WERI-Rb-1 (cell line): ENCODE measurements at regions not wholly inside any gene's neighbourhood (a gene's known extent, or its start where the extent isn't known, plus 50 kb on each side); places are given as distances from the start of the nearest gene placed in this dataset.

Experiments
- DNase-seq: peaks from one replicate; pipeline ENCODE4 v3.0.0-alpha.2; 2020
- H3K27ac ChIP-seq: fragments of 250-450 bp; sonication (Bioruptor Pico); 2 replicates; pipeline ENCODE4 v1.5.1; 2020; ENCODE audit warnings: mild to moderate bottlenecking, moderate library complexity
- H3K27me3 ChIP-seq: fragments of 250-450 bp; sonication (Bioruptor Pico); 2 replicates; pipeline ENCODE4 v1.5.1; 2021; ENCODE audit warnings: mild to moderate bottlenecking, low read depth, moderate library complexity; ENCODE audit not compliant: insufficient read depth, severe bottlenecking
- H3K36me3 ChIP-seq: fragments of 250-450 bp; sonication (Bioruptor Pico); 2 replicates; pipeline ENCODE4 v1.5.1; 2020; ENCODE audit warnings: mild to moderate bottlenecking, moderate library complexity
- H3K4me3 ChIP-seq: 2 replicates; pipeline ENCODE4 v1.5.1; 2011; ENCODE audit warnings: low read depth, mild to moderate bottlenecking, control low read depth, low read length
- H3K9me3 ChIP-seq: fragments of 250-450 bp; sonication (Bioruptor Pico); 2 replicates; pipeline ENCODE4 v1.5.1; 2021; ENCODE audit warnings: mild to moderate bottlenecking, moderate library complexity; ENCODE audit not compliant: severe bottlenecking
- TF ChIP-seq, protein P1 (sequence below): IDR thresholded peaks from 2 replicates; pipeline ENCODE4 v1.5.1; 2011; ENCODE audit warnings: low read depth, mild to moderate bottlenecking, control low read depth, inconsistent platforms, low read length

DNA sequence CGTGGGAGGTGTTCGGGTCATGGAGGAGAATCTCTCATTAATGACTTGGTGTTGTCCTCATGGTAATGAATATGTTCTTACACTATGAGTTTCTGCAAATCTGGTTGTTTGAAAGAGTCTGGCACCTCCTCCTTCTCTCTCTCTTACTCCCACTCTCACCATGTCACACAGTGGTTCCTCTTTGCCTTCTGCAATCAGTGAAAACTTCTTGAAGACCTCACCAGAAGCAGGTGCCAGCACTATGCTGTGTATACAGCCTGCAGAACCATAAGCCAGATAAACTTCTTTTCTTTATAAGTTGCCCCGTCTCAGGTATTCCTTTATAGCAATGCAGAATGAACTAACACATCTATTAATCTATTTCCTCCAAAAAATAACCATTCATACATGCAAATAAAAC lies 275.0 kb downstream of the ANTXR2 start:
- Histone ChIP-seq H3K27ac (no peak overlapping the region), H3K36me3 (no peaks in the 10 kb centered on the region), H3K27me3 (no peaks in the 10 kb centered on the region), H3K4me3 (no peak overlapping the region), H3K9me3 (peaks cover 3% of the 10 kb centered on the region)
- TF ChIP-seq, protein P1, sequence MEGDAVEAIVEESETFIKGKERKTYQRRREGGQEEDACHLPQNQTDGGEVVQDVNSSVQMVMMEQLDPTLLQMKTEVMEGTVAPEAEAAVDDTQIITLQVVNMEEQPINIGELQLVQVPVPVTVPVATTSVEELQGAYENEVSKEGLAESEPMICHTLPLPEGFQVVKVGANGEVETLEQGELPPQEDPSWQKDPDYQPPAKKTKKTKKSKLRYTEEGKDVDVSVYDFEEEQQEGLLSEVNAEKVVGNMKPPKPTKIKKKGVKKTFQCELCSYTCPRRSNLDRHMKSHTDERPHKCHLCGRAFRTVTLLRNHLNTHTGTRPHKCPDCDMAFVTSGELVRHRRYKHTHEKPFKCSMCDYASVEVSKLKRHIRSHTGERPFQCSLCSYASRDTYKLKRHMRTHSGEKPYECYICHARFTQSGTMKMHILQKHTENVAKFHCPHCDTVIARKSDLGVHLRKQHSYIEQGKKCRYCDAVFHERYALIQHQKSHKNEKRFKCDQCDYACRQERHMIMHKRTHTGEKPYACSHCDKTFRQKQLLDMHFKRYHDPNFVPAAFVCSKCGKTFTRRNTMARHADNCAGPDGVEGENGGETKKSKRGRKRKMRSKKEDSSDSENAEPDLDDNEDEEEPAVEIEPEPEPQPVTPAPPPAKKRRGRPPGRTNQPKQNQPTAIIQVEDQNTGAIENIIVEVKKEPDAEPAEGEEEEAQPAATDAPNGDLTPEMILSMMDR: no peak
- DNase-seq: no peak

DNA sequence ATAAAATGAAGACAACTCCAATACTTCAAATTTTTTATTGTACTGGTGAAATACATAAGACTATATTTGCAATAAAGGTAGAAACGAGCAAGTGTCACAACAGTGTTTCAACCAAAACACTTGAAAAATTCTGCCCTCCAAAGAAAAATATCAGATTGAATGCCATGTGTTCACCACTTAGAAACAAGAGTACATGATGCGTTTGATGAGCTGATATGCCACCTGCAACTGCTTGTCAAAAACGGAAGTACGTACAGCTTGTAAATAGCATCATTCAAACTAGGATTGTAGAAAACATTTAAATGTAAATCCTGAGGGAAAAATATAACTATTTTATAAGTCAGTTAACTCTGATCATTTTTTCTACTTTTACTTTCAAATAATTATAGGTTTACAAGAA lies 276.1 kb downstream of the ANTXR2 start:
- TF ChIP-seq, protein P1: no peak
- no peak overlapping the region for H3K27ac ChIP-seq
- H3K36me3 ChIP-seq: no peaks in the 10 kb centered on the region
- H3K4me3 ChIP-seq: no peak overlapping the region
- H3K9me3 ChIP-seq: peaks cover 3% of the 10 kb centered on the region
- H3K27me3 ChIP-seq: no peaks in the 10 kb centered on the region
- no peak for DNase-seq

DNA sequence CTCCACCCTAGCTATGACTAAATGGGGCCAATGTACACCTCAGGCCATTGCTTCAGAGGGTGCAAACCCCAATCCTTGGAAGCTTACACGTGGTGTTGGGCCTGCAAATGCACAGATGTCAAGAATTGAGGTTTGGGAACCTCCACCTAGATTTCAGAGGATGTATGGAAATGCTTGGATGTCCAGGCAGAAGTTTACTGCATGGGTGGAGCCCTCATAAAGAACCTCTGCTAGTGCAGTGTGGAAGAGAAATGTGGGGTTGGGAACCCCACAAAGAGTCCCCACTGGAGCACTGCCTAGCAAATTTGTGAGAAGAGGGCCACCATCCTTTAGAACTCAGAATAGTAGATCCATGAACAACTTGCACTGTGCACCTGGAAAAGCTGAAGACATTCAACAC lies 284.1 kb downstream of the ANTXR2 start:
- Histone ChIP-seq H3K27ac (no peak overlapping the region), H3K27me3 (no peaks in the 10 kb centered on the region), H3K4me3 (no peak overlapping the region), H3K36me3 (no peaks in the 10 kb centered on the region), H3K9me3 (peaks cover 15% of the 10 kb centered on the region)
- no peak for DNase-seq
- TF ChIP-seq, protein P1: no peak

DNA sequence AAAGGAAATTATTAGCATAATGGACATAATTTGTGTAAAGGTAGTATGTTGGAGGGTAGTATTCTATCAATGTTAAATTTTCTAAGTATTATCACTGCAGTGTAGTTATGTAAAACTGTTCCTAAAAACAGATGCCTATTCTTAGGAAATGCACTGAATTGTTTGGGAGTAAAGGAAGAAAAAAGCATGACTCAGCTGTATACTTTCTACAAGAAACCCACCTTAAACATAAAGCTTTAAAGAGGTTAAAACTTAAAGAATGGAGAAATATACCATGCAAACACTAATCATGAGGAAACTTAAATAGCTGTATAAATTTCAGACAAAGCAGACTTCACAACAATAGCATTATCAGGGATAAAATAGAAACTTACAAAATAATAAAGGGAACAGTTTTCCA lies 292.9 kb downstream of the ANTXR2 start:
- TF ChIP-seq, protein P1: no peak
- H3K27me3 ChIP-seq: no peaks in the 10 kb centered on the region
- H3K4me3 ChIP-seq: no peak overlapping the region
- H3K9me3 ChIP-seq: peaks cover 5% of the 10 kb centered on the region
- no peak for DNase-seq
- H3K36me3 ChIP-seq: no peaks in the 10 kb centered on the region
- no peak overlapping the region for H3K27ac ChIP-seq

DNA sequence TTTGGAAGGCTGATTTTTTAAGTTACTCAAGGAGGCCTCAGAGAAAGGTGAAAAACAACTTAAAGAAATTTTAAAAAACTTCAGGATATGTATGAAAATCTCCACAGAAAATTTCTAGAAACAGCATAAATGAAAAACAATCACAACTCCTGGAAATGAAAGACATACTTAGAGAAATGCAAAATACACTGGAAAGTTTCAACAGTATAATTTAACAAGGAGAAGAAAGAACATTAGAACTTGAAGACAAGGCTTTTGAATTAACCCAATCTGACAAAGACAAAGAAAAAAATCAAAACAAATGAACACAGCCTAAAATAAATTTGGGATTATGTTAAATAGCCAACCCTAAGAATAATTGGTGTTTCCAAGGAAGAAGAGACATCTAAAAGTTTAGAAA lies 300.5 kb downstream of the ANTXR2 start:
- Histone ChIP-seq H3K4me3 (no peak overlapping the region), H3K9me3 (peaks cover 21% of the 10 kb centered on the region), H3K27me3 (no peaks in the 10 kb centered on the region), H3K27ac (no peak overlapping the region), H3K36me3 (no peaks in the 10 kb centered on the region)
- TF ChIP-seq, protein P1: no peak
- DNase-seq: no peak

DNA sequence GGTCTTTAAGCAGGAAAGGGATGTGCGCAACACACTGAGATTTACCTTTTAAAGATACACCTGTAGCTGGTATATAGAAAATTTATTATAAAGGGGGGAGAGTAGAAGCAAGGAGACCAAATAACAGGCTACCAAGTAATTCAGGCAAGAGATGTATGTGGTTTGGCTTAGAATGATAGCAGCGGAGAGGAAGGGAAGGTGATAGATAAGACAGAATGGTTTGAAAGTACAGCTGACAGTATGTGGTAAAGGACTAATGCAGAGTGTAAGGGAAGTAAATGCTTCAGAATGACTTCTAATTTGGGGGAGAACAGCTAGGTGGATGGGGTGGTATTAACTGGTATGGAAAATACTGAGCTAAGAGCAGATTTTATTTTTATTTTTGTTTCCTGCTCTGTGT lies 308.9 kb downstream of the ANTXR2 start:
- no peak for DNase-seq
- Histone ChIP-seq H3K27me3 (no peaks in the 10 kb centered on the region), H3K36me3 (no peaks in the 10 kb centered on the region), H3K27ac (no peak overlapping the region), H3K9me3 (peaks cover 6% of the 10 kb centered on the region), H3K4me3 (no peak overlapping the region)
- TF ChIP-seq, protein P1: no peak
